ENCODE measurements at regions not wholly inside any gene's neighbourhood (a gene's known extent, or its start where the extent isn't known, plus 50 kb on each side); places are given as distances from the start of the nearest gene placed in this dataset.

GRCh38 chr14:95609398-95609990, 74.6 kb downstream of the GLRX5 start:
- peak; percentile 64 for DNase-seq
- H3K4me1 Mint-ChIP-seq (ENCODE audit: low read depth, unreplicated experiment): no peaks in the 10 kb centered on the region
- peaks cover 5% of the 10 kb centered on the region for H3K27me3 Mint-ChIP-seq (ENCODE audit: unreplicated experiment)
- TF ChIP-seq CTCF (IDR thresholded peaks at IDR 0.05; ENCODE audit: partially characterized antibody, unreplicated experiment): peak; percentile 65
- no peak overlapping the region for H3K4me3 Mint-ChIP-seq (ENCODE audit: unreplicated experiment)
- H3K9me3 Mint-ChIP-seq (ENCODE audit: unreplicated experiment): no peaks in the 10 kb centered on the region
- H3K27ac Mint-ChIP-seq (ENCODE audit: unreplicated experiment): no peak overlapping the region
- H3K36me3 Mint-ChIP-seq (ENCODE audit: unreplicated experiment): no peaks in the 10 kb centered on the region

- no peak for TF ChIP-seq CTCF (IDR thresholded peaks at IDR 0.05; ENCODE audit: partially characterized antibody, unreplicated experiment)
- Mint-ChIP-seq H3K4me1 (ENCODE audit: low read depth, unreplicated experiment) (no peaks in the 10 kb centered on the region), H3K9me3 (ENCODE audit: unreplicated experiment) (no peaks in the 10 kb centered on the region), H3K27ac (ENCODE audit: unreplicated experiment) (no peak overlapping the region), H3K4me3 (ENCODE audit: unreplicated experiment) (no peak overlapping the region), H3K36me3 (ENCODE audit: unreplicated experiment) (no peaks in the 10 kb centered on the region), H3K27me3 (ENCODE audit: unreplicated experiment) (peaks cover 5% of the 10 kb centered on the region)
- no peak for DNase-seq
Measured at GRCh38 chr14:95611293-95611880, 74.8 kb upstream of the TCL1B start.

- TF ChIP-seq CTCF (IDR thresholded peaks at IDR 0.05; ENCODE audit: partially characterized antibody, unreplicated experiment): no peak
- Mint-ChIP-seq H3K27me3 (ENCODE audit: unreplicated experiment) (peaks cover 5% of the 10 kb centered on the region), H3K27ac (ENCODE audit: unreplicated experiment) (no peak overlapping the region), H3K9me3 (ENCODE audit: unreplicated experiment) (no peaks in the 10 kb centered on the region), H3K36me3 (ENCODE audit: unreplicated experiment) (no peaks in the 10 kb centered on the region), H3K4me1 (ENCODE audit: low read depth, unreplicated experiment) (no peaks in the 10 kb centered on the region), H3K4me3 (ENCODE audit: unreplicated experiment) (no peak overlapping the region)
- no peak for DNase-seq
Measured at GRCh38 chr14:95614349-95614748, 71.9 kb upstream of the TCL1B start.

- no peak for DNase-seq
- H3K4me3 Mint-ChIP-seq (ENCODE audit: unreplicated experiment): no peak overlapping the region
- no peak overlapping the region for H3K27ac Mint-ChIP-seq (ENCODE audit: unreplicated experiment)
- H3K9me3 Mint-ChIP-seq (ENCODE audit: unreplicated experiment): no peaks in the 10 kb centered on the region
- H3K4me1 Mint-ChIP-seq (ENCODE audit: low read depth, unreplicated experiment): peaks cover 1% of the 10 kb centered on the region
- H3K36me3 Mint-ChIP-seq (ENCODE audit: unreplicated experiment): no peaks in the 10 kb centered on the region
- TF ChIP-seq CTCF (IDR thresholded peaks at IDR 0.05; ENCODE audit: partially characterized antibody, unreplicated experiment): no peak
- H3K27me3 Mint-ChIP-seq (ENCODE audit: unreplicated experiment): no peaks in the 10 kb centered on the region
Measured at GRCh38 chr14:95616745-95617144, 69.5 kb upstream of the TCL1B start.

GRCh38 chr14:95619785-95620417, 66.3 kb upstream of the TCL1B start:
- DNase-seq: no peak
- TF ChIP-seq CTCF (IDR thresholded peaks at IDR 0.05; ENCODE audit: partially characterized antibody, unreplicated experiment): no peak
- Mint-ChIP-seq H3K27me3 (ENCODE audit: unreplicated experiment) (peaks cover 4% of the 10 kb centered on the region), H3K36me3 (ENCODE audit: unreplicated experiment) (no peaks in the 10 kb centered on the region), H3K27ac (ENCODE audit: unreplicated experiment) (no peak overlapping the region), H3K4me1 (ENCODE audit: low read depth, unreplicated experiment) (peaks cover 1% of the 10 kb centered on the region), H3K4me3 (ENCODE audit: unreplicated experiment) (no peak overlapping the region), H3K9me3 (ENCODE audit: unreplicated experiment) (peaks cover 1% of the 10 kb centered on the region)

Data from glutamatergic neuron (in vitro differentiated cells).